GM21576 (cell line): ENCODE measurements at regions not wholly inside any gene's neighbourhood (a gene's known extent, or its start where the extent isn't known, plus 50 kb on each side); places are given as distances from the start of the nearest gene placed in this dataset.

Experiments
- ATAC-seq: cut with Tn5 transposase; IDR thresholded peaks from one replicate; pipeline ENCODE4 v1.9.1; 2021; ENCODE audit warnings: mild to moderate bottlenecking, moderate library complexity; ENCODE audit not compliant: unreplicated experiment

GRCh38 chr1:193806079-193807048, 620.0 kb upstream of the B3GALT2 start:
- ATAC-seq = no peak

GRCh38 chr1:193799948-193800690, 613.7 kb upstream of the B3GALT2 start:
- no peak for ATAC-seq

- ATAC-seq = no peak
Measured at GRCh38 chr1:193799371-193799770, 613.0 kb upstream of the B3GALT2 start.

GRCh38 chr1:193794239-193794638, 607.8 kb upstream of the B3GALT2 start:
- no peak for ATAC-seq

GRCh38 chr1:193791746-193792145, 605.3 kb upstream of the B3GALT2 start:
- no peak for ATAC-seq

- ATAC-seq = no peak
Measured at GRCh38 chr1:193787061-193787460, 600.6 kb upstream of the B3GALT2 start.

DNA sequence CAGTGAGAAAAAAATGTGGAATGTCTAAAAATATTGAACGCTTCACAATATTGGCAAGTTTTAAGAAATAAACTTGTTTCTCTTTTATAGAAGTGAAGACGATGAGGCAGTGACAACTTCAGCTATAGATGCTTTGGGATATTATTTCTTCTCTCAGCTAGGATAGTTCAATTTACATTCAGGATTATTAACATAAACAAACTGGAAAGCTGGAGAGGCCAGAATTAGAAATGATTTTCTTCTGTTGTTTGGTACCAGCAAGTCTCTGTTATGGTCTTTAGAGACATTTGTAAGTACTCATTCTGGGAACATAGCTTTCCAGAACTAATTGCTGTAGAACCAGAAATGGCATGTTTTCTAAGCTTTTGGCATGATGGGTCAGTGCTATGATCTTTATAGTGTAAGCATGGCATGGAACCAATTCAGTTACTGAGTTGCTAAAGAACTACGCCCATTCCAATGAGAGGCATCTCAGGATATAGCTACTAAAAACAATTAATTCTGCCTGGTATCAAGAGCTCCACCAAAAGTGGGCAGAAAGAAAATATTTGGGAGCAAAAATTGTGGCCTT, 599.5 kb upstream of the B3GALT2 start:
- no peak for ATAC-seq

- no peak for ATAC-seq
Measured at GRCh38 chr1:193774536-193775323, 588.3 kb upstream of the B3GALT2 start.

- ATAC-seq = no peak
Measured at GRCh38 chr1:193771596-193771995, 585.2 kb upstream of the B3GALT2 start.

DNA sequence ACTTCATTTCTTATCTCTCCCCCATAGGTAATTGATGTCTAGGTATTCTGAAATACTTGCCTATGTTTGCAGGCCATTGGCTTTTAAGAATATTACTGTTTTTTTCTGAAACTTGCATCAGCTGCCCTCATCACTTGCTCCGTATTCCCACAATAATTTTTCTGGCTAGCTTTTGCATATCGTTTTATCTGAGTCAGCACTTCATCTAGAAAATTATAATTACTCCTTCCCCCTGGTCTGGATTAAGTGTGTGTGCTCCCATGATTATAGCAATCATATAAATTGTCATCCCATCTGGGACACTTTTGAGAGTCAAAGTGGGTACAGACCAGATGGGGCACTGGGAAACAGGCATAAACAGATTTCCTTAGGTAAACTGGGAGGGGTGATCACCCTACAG, 583.2 kb upstream of the B3GALT2 start:
- no peak for ATAC-seq

- ATAC-seq = no peak
Measured at GRCh38 chr1:193767886-193768285, 581.5 kb upstream of the B3GALT2 start.

GRCh38 chr1:193766329-193766728, 579.9 kb upstream of the B3GALT2 start:
- ATAC-seq = no peak

GRCh38 chr1:193763266-193763665, 576.9 kb upstream of the B3GALT2 start:
- ATAC-seq = no peak

DNA sequence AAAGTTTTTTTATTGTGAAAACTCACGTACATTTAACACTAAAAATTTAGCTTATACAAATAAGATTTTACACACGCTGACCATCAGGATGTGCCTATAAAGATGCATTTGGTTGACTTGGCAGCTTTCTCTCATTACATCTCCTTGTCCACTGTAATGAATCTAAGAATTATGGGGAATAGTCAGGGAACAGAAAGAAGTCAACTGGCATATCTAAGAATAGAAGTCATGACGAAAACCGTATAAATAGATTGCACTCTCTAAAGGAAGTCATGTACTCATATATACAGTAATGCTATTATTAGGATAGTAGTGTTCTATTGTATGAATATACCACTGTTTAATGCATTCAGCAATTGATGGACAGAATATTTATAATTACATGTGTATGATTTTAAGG, 575.8 kb upstream of the B3GALT2 start:
- ATAC-seq = no peak

DNA sequence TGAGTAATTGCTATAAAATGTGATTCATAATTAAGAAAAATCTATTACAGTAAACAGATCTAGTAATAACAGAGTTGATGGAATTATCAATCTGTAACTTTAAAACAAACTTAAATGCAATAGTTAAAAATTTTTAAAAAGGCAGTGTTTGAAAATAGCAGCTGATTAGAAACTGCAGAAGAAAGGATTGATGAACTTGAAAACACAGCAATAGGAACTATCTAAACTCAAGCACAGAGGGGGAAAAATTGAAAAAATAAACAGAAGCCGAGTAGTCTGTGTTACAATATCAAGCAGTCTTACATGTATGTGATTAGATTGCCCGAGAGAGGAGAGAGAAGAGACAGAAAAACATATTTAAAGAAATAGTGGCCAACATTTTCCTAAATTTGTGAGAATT, 569.0 kb upstream of the B3GALT2 start:
- ATAC-seq = no peak

DNA sequence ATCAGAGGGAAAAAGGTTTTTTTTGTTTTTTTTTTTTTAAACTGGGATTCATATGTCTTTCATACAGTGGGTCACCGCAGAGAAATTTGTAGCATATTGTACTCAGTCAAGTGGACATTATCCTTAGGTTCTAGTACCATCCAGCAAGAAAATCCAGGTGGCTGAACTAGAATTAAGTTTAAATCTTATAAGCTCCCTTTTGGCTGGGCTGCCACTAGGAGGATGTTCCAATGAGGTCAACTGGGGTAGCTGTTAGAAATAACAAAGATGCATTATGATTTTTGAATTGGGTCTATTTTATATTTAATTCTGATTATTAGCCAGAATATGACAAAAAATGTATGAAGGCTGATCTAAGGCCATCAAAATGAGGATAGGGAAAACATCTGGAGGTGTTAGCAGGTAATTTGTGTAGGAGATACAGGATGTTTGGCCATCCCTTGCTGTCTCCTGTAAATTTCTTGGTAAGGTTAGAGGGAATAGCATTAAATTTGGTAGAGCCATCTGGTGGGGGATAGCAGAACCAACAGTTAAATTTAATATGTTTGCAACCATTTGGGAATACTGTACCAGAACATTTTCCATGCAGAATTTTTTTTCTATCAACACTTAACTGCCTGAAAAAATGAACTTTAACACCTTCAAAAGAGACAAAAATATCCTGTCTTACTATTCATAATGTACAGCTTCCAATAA, 568.5 kb upstream of the B3GALT2 start:
- ATAC-seq = no peak

DNA sequence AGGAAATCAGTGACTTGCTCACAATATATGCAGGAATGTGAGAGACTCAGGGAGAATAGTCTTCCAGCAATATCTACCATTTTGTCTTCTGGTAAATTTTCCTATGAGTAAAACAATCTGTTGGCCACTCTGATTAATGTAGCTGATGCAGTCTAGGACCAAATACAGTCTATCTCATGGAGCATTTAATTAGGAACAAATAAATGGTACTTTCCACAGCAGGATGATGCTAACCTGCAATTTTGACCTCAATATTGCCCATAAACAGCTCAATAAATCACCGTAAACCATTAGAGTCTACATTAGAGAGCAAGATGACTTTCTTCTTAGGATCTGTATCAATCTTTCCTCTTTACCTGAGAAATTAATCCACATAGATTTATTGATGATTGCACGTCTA, 567.7 kb upstream of the B3GALT2 start:
- no peak for ATAC-seq

DNA sequence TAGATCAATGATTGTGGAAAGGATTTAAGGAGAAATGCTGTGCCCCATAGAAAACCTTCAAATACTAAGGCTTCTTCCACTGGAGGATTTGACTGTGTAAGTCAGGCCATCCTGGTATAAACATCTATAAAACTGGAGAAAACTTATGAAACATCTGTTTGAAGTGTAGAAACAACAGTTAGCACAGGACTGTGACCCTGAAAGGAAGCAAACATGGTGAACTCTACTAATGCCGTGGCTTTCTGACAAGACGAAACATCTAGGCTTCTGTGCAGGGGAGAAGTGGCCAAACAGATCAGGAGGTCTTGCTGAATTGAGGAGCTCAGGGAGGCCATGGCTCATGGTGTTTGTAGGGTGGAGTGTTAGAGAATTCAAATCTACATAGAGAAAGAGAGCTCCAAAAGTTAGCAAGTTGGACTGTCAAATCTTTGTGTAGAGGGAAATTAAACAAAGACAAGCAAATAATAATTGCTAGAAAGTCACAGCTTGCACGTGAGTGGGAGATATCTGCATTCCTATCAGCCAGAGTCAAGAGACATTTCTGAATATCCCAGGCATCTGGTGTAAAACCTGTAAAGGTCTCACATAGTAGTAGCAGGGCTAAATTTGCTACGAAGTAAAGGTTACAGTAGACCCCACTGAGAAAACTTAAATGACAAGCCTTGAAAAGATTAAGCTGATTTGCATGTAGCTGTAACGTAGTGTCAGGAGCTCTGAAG, 566.8 kb upstream of the B3GALT2 start:
- ATAC-seq = no peak

DNA sequence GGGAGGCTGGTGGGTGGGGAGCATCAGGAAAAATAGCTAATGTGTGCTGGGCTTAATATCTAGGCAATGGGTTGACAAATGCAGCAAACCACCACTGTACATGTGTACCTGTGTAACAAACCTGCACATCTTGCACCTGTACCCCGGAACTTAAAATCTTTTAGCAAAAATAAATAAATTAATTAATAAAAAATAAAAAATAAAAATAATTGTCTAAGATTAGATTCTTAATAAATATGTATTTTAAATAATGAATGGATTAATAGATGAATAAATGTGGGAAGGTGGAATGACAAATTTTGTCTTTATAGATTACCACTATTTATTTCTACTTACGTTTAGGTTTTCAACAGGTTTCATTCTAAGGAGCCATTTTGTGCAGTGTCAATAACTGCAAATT, 563.5 kb upstream of the B3GALT2 start:
- ATAC-seq = no peak

DNA sequence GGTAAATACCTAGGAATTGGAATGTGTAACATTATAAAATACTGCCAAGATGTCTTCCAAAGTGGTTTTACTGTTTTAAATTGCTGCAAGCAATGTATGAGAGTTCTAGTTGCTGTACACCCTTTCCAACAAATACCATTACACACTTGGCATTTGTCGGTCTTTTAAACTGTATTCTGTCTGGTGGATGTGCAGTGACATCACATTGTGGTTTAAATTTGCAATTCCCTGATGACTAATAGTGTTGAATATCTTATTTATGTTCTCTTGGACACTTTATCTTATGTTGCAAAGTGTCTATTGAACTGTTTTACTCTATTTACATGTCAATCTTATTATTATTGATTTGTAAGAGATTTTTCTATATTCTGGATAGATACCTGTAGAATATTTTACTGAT, 561.2 kb upstream of the B3GALT2 start:
- ATAC-seq = no peak
